HFFc6 (cell line): ENCODE measurements at regions not wholly inside any gene's neighbourhood (a gene's known extent, or its start where the extent isn't known, plus 50 kb on each side); places are given as distances from the start of the nearest gene placed in this dataset.

Source experiments
- DNase-seq: peaks from one replicate; pipeline ENCODE4 v3.0.0-alpha.2; 2018
- H3K27ac Mint-ChIP-seq: 2 replicates; pipeline ENCODE4 v1.8.0; 2020; ENCODE audit warnings: mild to moderate bottlenecking, mixed read lengths
- H3K27me3 Mint-ChIP-seq: 2 replicates; pipeline ENCODE4 v1.8.0; 2021; ENCODE audit warnings: mild to moderate bottlenecking, moderate library complexity, mixed read lengths; ENCODE audit not compliant: insufficient read depth
- H3K36me3 Mint-ChIP-seq: 2 replicates; pipeline ENCODE4 v1.8.0; 2021; ENCODE audit warnings: low read depth, mixed read lengths
- H3K4me1 Mint-ChIP-seq: 2 replicates; pipeline ENCODE4 v1.8.0; 2020; ENCODE audit warnings: low read depth, mixed read lengths
- H3K4me3 Mint-ChIP-seq: 2 replicates; pipeline ENCODE4 v1.8.0; 2020; ENCODE audit warnings: mild to moderate bottlenecking, moderate library complexity, mixed read lengths
- H3K9me3 Mint-ChIP-seq: 2 replicates; pipeline ENCODE4 v1.8.0; 2020; ENCODE audit warnings: mild to moderate bottlenecking, mixed read lengths
- TF ChIP-seq, protein P1 (sequence below): fragments of 200-600 bp; sonication (generic); IDR thresholded peaks from 2 replicates; pipeline ENCODE4 v1.5.0; 2021; ENCODE audit warnings: antibody characterized with exemption, mild to moderate bottlenecking

- TF ChIP-seq, protein P1, sequence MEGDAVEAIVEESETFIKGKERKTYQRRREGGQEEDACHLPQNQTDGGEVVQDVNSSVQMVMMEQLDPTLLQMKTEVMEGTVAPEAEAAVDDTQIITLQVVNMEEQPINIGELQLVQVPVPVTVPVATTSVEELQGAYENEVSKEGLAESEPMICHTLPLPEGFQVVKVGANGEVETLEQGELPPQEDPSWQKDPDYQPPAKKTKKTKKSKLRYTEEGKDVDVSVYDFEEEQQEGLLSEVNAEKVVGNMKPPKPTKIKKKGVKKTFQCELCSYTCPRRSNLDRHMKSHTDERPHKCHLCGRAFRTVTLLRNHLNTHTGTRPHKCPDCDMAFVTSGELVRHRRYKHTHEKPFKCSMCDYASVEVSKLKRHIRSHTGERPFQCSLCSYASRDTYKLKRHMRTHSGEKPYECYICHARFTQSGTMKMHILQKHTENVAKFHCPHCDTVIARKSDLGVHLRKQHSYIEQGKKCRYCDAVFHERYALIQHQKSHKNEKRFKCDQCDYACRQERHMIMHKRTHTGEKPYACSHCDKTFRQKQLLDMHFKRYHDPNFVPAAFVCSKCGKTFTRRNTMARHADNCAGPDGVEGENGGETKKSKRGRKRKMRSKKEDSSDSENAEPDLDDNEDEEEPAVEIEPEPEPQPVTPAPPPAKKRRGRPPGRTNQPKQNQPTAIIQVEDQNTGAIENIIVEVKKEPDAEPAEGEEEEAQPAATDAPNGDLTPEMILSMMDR = no peak
- H3K36me3 Mint-ChIP-seq = no peaks in the 10 kb centered on the region
- H3K4me1 Mint-ChIP-seq = no peaks in the 10 kb centered on the region
- H3K27ac Mint-ChIP-seq = no peak overlapping the region
- H3K4me3 Mint-ChIP-seq = no peak overlapping the region
- H3K9me3 Mint-ChIP-seq = no peaks in the 10 kb centered on the region
- peaks cover 5% of the 10 kb centered on the region; the same call in 1 of the 2 replicates for H3K27me3 Mint-ChIP-seq
- no peak for DNase-seq
Observed at GRCh38 chr12:45504316-45505010, 225.0 kb upstream of the ARID2 start.

- Mint-ChIP-seq H3K9me3 (no peaks in the 10 kb centered on the region), H3K4me3 (no peak overlapping the region), H3K27me3 (peaks cover 3% of the 10 kb centered on the region; the same call in 1 of the 2 replicates), H3K36me3 (no peaks in the 10 kb centered on the region), H3K27ac (no peak overlapping the region), H3K4me1 (no peaks in the 10 kb centered on the region)
- no peak for DNase-seq
- TF ChIP-seq, protein P1 = no peak
Observed at GRCh38 chr12:45509187-45509586, 220.3 kb upstream of the ARID2 start.

- no peak for DNase-seq
- Mint-ChIP-seq H3K27ac (no peak overlapping the region), H3K9me3 (no peaks in the 10 kb centered on the region), H3K27me3 (peaks cover 3% of the 10 kb centered on the region; the same call in 1 of the 2 replicates), H3K4me1 (no peaks in the 10 kb centered on the region), H3K36me3 (no peaks in the 10 kb centered on the region), H3K4me3 (no peak overlapping the region)
- TF ChIP-seq, protein P1 = no peak
Observed at GRCh38 chr12:45509621-45510020, 219.9 kb upstream of the ARID2 start.

- H3K9me3 Mint-ChIP-seq = no peaks in the 10 kb centered on the region
- H3K4me3 Mint-ChIP-seq = no peak overlapping the region
- no peak for DNase-seq
- TF ChIP-seq, protein P1 = no peak
- peaks cover 3% of the 10 kb centered on the region; the same call in 1 of the 2 replicates for H3K27me3 Mint-ChIP-seq
- no peaks in the 10 kb centered on the region; the same call in 1 of the 2 replicates for H3K4me1 Mint-ChIP-seq
- H3K36me3 Mint-ChIP-seq = no peaks in the 10 kb centered on the region
- no peak overlapping the region for H3K27ac Mint-ChIP-seq
Observed at GRCh38 chr12:45517381-45517780, 212.1 kb upstream of the ARID2 start.

- H3K27ac Mint-ChIP-seq = no peak overlapping the region
- no peak for DNase-seq
Observed at GRCh38 chr12:45518291-45519235, 210.9 kb upstream of the ARID2 start.

More at GRCh38 chr12:45518291-45519235, 210.9 kb upstream of the ARID2 start:
- Mint-ChIP-seq H3K4me1 (no peaks in the 10 kb centered on the region; the same call in 1 of the 2 replicates), H3K27me3 (peaks cover 4% of the 10 kb centered on the region), H3K9me3 (no peaks in the 10 kb centered on the region), H3K4me3 (no peak overlapping the region), H3K36me3 (no peaks in the 10 kb centered on the region)
- TF ChIP-seq, protein P1 = no peak
